ENCODE measurements at regions not wholly inside any gene's neighbourhood (a gene's known extent, or its start where the extent isn't known, plus 50 kb on each side); places are given as distances from the start of the nearest gene placed in this dataset.

DNA sequence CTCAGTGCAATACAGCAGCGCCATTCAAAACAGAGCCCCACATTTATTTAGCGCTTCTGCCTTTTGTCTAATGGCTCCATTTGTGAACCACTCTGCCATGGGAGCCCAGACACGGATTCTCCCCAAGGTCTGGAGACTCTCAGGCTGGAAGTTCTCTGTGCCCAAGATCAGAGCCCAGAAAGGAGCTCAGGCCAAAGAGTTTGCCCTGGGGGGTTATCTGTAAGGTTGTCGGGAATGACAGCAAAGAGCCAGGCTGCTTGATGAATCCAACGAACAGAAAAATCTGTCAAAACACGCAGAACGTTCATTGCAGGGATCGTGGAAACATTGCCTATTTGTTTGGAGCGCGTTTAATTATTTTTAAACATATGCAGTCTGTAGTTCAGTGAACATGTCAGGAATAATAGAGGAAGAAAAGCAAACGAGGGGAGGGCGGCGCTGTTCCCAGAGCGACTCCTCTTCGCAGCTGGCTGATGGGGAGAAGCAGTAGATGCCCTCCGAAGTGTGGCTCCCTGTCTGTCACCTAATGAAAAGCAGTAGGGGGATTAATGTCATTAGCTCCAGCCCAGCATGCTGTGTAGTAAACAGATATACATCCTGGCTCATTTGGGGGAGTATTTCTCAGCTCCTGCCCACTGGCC, 464.9 kb upstream of the MPDZ start:
- TF ChIP-seq TEAD4 (IDR thresholded peaks at IDR 0.05) (no peak), YY1 (IDR thresholded peaks at IDR 0.05; ENCODE audit: low read depth) (no peak), RAD21 (IDR thresholded peaks at IDR 0.05; ENCODE audit: low read depth) (no peak), CREB1 (IDR thresholded peaks at IDR 0.05; ENCODE audit: low read depth) (no peak), EGR1 (IDR thresholded peaks at IDR 0.05) (no peak), NFIC (IDR thresholded peaks at IDR 0.05) (no peak), FOXM1 (IDR thresholded peaks at IDR 0.05; ENCODE audit: borderline replicate concordance, low read depth) (no peak), ZBTB7A (IDR thresholded peaks at IDR 0.05; ENCODE audit: low read depth) (no peak), EP300 (IDR thresholded peaks at IDR 0.05; ENCODE audit: borderline replicate concordance) (no peak), TCF12 (IDR thresholded peaks at IDR 0.05; ENCODE audit: low read depth) (no peak), TAF1 (IDR thresholded peaks at IDR 0.05; ENCODE audit: low read depth) (no peak), CEBPB (IDR thresholded peaks at IDR 0.05) (no peak)
- TF ChIP-seq, protein P1, sequence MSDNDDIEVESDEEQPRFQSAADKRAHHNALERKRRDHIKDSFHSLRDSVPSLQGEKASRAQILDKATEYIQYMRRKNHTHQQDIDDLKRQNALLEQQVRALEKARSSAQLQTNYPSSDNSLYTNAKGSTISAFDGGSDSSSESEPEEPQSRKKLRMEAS (IDR thresholded peaks at IDR 0.05): no peak
- TF ChIP-seq, protein P2, sequence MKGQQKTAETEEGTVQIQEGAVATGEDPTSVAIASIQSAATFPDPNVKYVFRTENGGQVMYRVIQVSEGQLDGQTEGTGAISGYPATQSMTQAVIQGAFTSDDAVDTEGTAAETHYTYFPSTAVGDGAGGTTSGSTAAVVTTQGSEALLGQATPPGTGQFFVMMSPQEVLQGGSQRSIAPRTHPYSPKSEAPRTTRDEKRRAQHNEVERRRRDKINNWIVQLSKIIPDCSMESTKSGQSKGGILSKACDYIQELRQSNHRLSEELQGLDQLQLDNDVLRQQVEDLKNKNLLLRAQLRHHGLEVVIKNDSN (IDR thresholded peaks at IDR 0.05): no peak
- TF ChIP-seq, protein P3, sequence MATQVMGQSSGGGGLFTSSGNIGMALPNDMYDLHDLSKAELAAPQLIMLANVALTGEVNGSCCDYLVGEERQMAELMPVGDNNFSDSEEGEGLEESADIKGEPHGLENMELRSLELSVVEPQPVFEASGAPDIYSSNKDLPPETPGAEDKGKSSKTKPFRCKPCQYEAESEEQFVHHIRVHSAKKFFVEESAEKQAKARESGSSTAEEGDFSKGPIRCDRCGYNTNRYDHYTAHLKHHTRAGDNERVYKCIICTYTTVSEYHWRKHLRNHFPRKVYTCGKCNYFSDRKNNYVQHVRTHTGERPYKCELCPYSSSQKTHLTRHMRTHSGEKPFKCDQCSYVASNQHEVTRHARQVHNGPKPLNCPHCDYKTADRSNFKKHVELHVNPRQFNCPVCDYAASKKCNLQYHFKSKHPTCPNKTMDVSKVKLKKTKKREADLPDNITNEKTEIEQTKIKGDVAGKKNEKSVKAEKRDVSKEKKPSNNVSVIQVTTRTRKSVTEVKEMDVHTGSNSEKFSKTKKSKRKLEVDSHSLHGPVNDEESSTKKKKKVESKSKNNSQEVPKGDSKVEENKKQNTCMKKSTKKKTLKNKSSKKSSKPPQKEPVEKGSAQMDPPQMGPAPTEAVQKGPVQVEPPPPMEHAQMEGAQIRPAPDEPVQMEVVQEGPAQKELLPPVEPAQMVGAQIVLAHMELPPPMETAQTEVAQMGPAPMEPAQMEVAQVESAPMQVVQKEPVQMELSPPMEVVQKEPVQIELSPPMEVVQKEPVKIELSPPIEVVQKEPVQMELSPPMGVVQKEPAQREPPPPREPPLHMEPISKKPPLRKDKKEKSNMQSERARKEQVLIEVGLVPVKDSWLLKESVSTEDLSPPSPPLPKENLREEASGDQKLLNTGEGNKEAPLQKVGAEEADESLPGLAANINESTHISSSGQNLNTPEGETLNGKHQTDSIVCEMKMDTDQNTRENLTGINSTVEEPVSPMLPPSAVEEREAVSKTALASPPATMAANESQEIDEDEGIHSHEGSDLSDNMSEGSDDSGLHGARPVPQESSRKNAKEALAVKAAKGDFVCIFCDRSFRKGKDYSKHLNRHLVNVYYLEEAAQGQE (IDR thresholded peaks at IDR 0.05; ENCODE audit: low read depth): no peak

DNA sequence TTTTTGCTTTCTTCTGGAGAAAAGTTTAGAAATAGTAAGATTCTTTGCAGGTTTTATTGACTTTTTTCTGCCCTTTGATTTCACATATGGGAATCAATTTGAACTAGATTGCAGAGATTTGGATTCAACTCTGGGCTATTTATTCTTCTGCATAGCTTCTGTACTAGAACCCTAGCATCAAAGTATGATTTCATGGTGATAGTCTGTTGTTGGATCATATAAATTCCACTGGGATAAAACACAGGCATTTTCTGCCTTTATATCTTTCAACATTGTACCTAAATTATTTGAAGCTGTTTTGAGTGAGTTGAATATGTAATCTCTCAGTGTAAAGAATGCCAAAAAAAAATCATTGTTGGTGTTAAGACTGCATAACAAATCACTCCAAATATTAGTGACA, 458.4 kb upstream of the MPDZ start:
- TF ChIP-seq FOXM1 (IDR thresholded peaks at IDR 0.05; ENCODE audit: borderline replicate concordance, low read depth) (no peak), ZBTB7A (IDR thresholded peaks at IDR 0.05; ENCODE audit: low read depth) (no peak), EGR1 (IDR thresholded peaks at IDR 0.05) (no peak), TAF1 (IDR thresholded peaks at IDR 0.05; ENCODE audit: low read depth) (no peak), EP300 (IDR thresholded peaks at IDR 0.05; ENCODE audit: borderline replicate concordance) (no peak), TEAD4 (IDR thresholded peaks at IDR 0.05) (no peak), RAD21 (IDR thresholded peaks at IDR 0.05; ENCODE audit: low read depth) (no peak), CREB1 (IDR thresholded peaks at IDR 0.05; ENCODE audit: low read depth) (no peak), YY1 (IDR thresholded peaks at IDR 0.05; ENCODE audit: low read depth) (no peak), TCF12 (IDR thresholded peaks at IDR 0.05; ENCODE audit: low read depth) (no peak), NFIC (IDR thresholded peaks at IDR 0.05) (no peak), CEBPB (IDR thresholded peaks at IDR 0.05) (no peak)
- TF ChIP-seq, protein P3 (IDR thresholded peaks at IDR 0.05; ENCODE audit: low read depth): no peak
- TF ChIP-seq, protein P1 (IDR thresholded peaks at IDR 0.05): no peak
- TF ChIP-seq, protein P2 (IDR thresholded peaks at IDR 0.05): no peak

DNA sequence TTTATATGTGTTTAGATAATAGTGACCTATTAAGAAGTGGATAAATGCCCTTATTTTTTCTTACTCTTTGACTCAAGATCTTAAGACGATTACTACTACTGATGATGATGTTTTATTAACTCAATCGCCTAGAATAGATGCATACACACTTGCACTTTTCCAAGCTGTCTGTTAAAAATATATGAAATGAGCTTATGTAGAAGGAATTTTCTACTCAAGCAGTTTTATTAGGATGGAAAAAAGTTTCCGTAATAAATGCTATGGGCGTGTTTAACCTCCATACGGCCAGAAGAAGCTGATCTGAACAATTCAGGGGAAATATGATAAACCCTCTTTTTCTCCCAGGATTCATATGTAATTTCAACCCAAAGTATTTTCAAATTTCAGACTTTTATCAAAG, 455.7 kb upstream of the MPDZ start:
- TF ChIP-seq CREB1 (IDR thresholded peaks at IDR 0.05; ENCODE audit: low read depth) (no peak), TAF1 (IDR thresholded peaks at IDR 0.05; ENCODE audit: low read depth) (no peak), TCF12 (IDR thresholded peaks at IDR 0.05; ENCODE audit: low read depth) (no peak), TEAD4 (IDR thresholded peaks at IDR 0.05) (no peak), RAD21 (IDR thresholded peaks at IDR 0.05; ENCODE audit: low read depth) (no peak), EP300 (IDR thresholded peaks at IDR 0.05; ENCODE audit: borderline replicate concordance) (no peak), CEBPB (IDR thresholded peaks at IDR 0.05) (no peak), YY1 (IDR thresholded peaks at IDR 0.05; ENCODE audit: low read depth) (no peak), NFIC (IDR thresholded peaks at IDR 0.05) (no peak), EGR1 (IDR thresholded peaks at IDR 0.05) (no peak), ZBTB7A (IDR thresholded peaks at IDR 0.05; ENCODE audit: low read depth) (no peak), FOXM1 (IDR thresholded peaks at IDR 0.05; ENCODE audit: borderline replicate concordance, low read depth) (no peak)
- TF ChIP-seq, protein P3 (IDR thresholded peaks at IDR 0.05; ENCODE audit: low read depth): no peak
- TF ChIP-seq, protein P2 (IDR thresholded peaks at IDR 0.05): no peak
- TF ChIP-seq, protein P1 (IDR thresholded peaks at IDR 0.05): no peak
